Loucy (cell line): ENCODE measurements at regions not wholly inside any gene's neighbourhood (a gene's known extent, or its start where the extent isn't known, plus 50 kb on each side); places are given as distances from the start of the nearest gene placed in this dataset.

Experiments used
- H2AFZ ChIP-seq: fragments of 200-600 bp; sonication (generic); 2 replicates; pipeline ENCODE4 v1.6.0; 2016; ENCODE audit warnings: antibody characterized with exemption, mild to moderate bottlenecking, low read length, moderate library complexity
- H3F3A ChIP-seq: fragments of 200-600 bp; 2 replicates; pipeline ENCODE4 v1.6.0; 2016; ENCODE audit warnings: antibody characterized with exemption, low read depth, mild to moderate bottlenecking
- H3K27me3 ChIP-seq: fragments of 200-600 bp; sonication (generic); 2 replicates; pipeline ENCODE4 v1.6.1; 2014; ENCODE audit warnings: low read length, mild to moderate bottlenecking; ENCODE audit not compliant: insufficient read depth, poor library complexity, severe bottlenecking
- H3K36me3 ChIP-seq: fragments of 200-600 bp; sonication (generic); 2 replicates; pipeline ENCODE4 v1.6.1; 2016; ENCODE audit warnings: low read length; ENCODE audit not compliant: insufficient read depth
- H3K4me1 ChIP-seq: fragments of 200-600 bp; sonication (generic); 2 replicates; pipeline ENCODE4 v1.5.1; 2014; ENCODE audit warnings: low read length, mild to moderate bottlenecking; ENCODE audit not compliant: insufficient read depth, poor library complexity, severe bottlenecking
- H3K4me2 ChIP-seq: fragments of 200-600 bp; sonication (generic); 2 replicates; pipeline ENCODE4 v1.6.0; 2014; ENCODE audit warnings: antibody characterized with exemption, low read length, low read depth, mild to moderate bottlenecking; ENCODE audit not compliant: poor library complexity, severe bottlenecking
- H3K4me3 ChIP-seq: fragments of 200-600 bp; sonication (generic); 2 replicates; pipeline ENCODE4 v1.5.1; 2014; ENCODE audit warnings: low read length, mild to moderate bottlenecking, mixed read lengths; ENCODE audit not compliant: poor library complexity, severe bottlenecking
- H3K79me2 ChIP-seq: fragments of 200-600 bp; sonication (generic); 2 replicates; pipeline ENCODE4 v1.6.1; 2014; ENCODE audit warnings: low read length; ENCODE audit not compliant: insufficient read depth
- H3K9ac ChIP-seq: fragments of 200-600 bp; sonication (generic); 2 replicates; pipeline ENCODE4 v1.6.0; 2014; ENCODE audit warnings: mild to moderate bottlenecking, low read depth, low read length, moderate library complexity; ENCODE audit not compliant: poor library complexity, severe bottlenecking
- H3K9me2 ChIP-seq: fragments of 200-600 bp; sonication (generic); replicated peaks from 2 replicates; pipeline ENCODE4 v1.6.1; 2016; ENCODE audit warnings: low read depth, low read length, mixed read lengths
- H3K9me3 ChIP-seq: fragments of 200-600 bp; sonication (generic); 2 replicates; pipeline ENCODE4 v1.6.1; 2014; ENCODE audit warnings: mild to moderate bottlenecking, antibody characterized with exemption, low read length, low read depth; ENCODE audit not compliant: insufficient read depth
- H4K20me1 ChIP-seq: fragments of 200-600 bp; sonication (generic); 2 replicates; pipeline ENCODE4 v1.6.0; 2014; ENCODE audit warnings: antibody characterized with exemption, low read length, mild to moderate bottlenecking; ENCODE audit not compliant: insufficient read depth, poor library complexity, severe bottlenecking
- EZH2phosphoT487 ChIP-seq: fragments of 200-600 bp; IDR thresholded peaks from 2 replicates; pipeline ENCODE4 v1.6.1; 2018; ENCODE audit warnings: antibody characterized with exemption, mild to moderate bottlenecking, moderate library complexity, borderline replicate concordance
- TF ChIP-seq, protein P1 (sequence below): fragments of 200-600 bp; sonication (generic); conservative IDR thresholded peaks from 2 replicates; pipeline ENCODE4 v1.5.1; 2014; ENCODE audit warnings: mild to moderate bottlenecking, antibody characterized with exemption, low read length

DNA sequence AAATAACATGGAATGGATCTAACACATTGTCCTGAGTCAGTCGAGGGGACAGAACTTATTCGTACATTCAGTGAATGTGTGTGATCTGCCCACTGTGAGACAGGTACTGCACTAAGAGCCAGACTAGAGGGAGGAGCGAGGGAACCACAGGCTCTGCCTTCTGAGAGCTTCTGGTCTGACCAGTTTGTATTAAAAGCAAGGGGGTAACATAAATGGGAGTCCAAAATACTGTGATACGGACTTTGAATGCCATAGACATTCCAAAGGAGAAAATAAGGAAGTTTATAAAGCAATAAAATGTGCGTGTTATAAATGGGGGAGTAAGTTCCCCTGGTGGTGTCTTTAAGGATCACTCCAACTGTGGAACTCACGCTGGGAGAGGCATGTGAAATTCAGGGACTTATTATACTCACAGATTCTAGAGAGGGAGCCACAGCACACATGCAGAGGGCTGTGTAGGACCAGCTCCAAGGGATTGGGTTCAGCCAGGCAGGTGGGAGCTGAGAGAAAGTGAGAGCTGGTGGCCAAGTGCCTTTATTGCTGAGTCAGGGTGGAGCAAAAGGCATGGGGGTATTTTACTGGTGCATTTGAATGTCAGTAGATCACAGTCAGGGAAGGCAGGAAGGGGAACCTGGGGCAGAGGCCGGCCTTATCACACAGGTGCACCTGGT, 186.5 kb upstream of the WWC1 start:
- H3K4me2 ChIP-seq = no peak overlapping the region
- H3K9me3 ChIP-seq = no peaks in the 10 kb centered on the region
- no peak overlapping the region for H2AFZ ChIP-seq
- H3K4me1 ChIP-seq = no peaks in the 10 kb centered on the region
- H3K9ac ChIP-seq = no peak overlapping the region
- no peaks in the 10 kb centered on the region for H4K20me1 ChIP-seq
- no peaks in the 10 kb centered on the region for H3K27me3 ChIP-seq
- no peaks in the 10 kb centered on the region for H3K79me2 ChIP-seq
- no peaks in the 10 kb centered on the region for H3F3A ChIP-seq
- H3K9me2 ChIP-seq = no peaks in the 10 kb centered on the region
- no peaks in the 10 kb centered on the region for H3K36me3 ChIP-seq
- TF ChIP-seq, protein P1, sequence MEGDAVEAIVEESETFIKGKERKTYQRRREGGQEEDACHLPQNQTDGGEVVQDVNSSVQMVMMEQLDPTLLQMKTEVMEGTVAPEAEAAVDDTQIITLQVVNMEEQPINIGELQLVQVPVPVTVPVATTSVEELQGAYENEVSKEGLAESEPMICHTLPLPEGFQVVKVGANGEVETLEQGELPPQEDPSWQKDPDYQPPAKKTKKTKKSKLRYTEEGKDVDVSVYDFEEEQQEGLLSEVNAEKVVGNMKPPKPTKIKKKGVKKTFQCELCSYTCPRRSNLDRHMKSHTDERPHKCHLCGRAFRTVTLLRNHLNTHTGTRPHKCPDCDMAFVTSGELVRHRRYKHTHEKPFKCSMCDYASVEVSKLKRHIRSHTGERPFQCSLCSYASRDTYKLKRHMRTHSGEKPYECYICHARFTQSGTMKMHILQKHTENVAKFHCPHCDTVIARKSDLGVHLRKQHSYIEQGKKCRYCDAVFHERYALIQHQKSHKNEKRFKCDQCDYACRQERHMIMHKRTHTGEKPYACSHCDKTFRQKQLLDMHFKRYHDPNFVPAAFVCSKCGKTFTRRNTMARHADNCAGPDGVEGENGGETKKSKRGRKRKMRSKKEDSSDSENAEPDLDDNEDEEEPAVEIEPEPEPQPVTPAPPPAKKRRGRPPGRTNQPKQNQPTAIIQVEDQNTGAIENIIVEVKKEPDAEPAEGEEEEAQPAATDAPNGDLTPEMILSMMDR = no peak
- no peak for TF ChIP-seq EZH2phosphoT487
- no peak overlapping the region for H3K4me3 ChIP-seq

DNA sequence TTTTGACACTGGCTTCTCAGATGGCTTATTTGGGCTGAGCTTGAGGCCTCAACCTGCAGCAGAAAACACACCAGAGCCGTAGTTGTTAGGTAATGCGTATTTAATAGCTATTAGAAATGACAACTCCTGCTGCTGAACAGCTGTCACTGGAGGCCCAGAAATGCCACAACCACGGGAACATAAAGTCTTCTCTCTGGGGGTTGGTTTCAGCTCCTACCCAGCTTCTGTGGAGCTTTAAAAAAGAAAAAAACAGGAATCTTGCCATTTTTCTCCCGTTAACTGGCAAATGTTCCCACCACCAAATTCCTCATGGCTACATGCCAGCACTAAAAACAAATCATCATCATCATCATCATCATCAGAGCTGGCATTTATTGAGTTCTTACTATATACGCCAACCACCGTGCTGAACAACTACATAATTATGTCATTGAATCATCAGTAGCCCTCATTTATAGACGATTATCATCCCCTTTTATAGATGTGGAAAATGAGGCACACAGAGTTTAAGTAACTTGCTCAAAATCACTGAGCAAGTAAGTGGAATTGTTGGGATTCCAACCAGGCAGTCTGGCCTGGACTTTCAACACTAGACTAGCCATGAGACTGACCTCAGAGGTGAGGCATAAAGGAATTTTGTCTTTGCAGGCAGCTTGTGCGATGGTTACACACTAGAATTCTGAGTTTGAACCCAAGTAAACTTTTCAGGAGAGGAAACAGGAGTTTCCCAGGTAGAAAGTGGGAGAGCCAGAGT, 185.3 kb upstream of the WWC1 start:
- TF ChIP-seq EZH2phosphoT487 = no peak
- TF ChIP-seq, protein P1 = no peak
- Histone ChIP-seq H3F3A (no peaks in the 10 kb centered on the region), H3K9ac (no peak overlapping the region), H3K4me1 (no peaks in the 10 kb centered on the region), H3K79me2 (no peaks in the 10 kb centered on the region), H3K4me2 (no peak overlapping the region), H3K9me3 (no peaks in the 10 kb centered on the region), H2AFZ (no peak overlapping the region), H3K9me2 (no peaks in the 10 kb centered on the region), H3K4me3 (no peak overlapping the region), H3K27me3 (no peaks in the 10 kb centered on the region), H4K20me1 (no peaks in the 10 kb centered on the region), H3K36me3 (no peaks in the 10 kb centered on the region)

DNA sequence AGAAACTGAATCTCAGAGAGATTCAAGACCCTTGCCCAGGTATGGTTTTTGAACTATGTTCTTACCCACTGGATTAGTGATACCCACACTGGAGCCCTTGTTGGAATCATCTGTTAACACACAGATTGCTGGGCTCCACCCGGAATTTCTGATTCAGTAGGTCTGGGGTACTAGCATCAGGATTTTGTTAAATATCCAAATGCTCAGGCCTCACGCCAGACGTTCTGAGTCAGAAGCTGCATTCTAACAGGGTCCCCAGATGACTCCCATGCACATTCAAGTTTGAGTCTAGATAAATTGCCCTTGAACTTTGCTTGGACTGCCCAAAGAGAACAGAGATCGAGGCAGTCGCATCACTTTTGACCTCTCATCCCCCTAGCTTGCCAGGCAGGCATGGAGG, 182.0 kb upstream of the WWC1 start:
- no peaks in the 10 kb centered on the region for H3K36me3 ChIP-seq
- H2AFZ ChIP-seq = no peak overlapping the region
- no peaks in the 10 kb centered on the region for H3K4me1 ChIP-seq
- H3K79me2 ChIP-seq = no peaks in the 10 kb centered on the region
- H3K9ac ChIP-seq = no peak overlapping the region
- no peak overlapping the region for H3K4me3 ChIP-seq
- no peaks in the 10 kb centered on the region for H3F3A ChIP-seq
- H3K27me3 ChIP-seq = no peaks in the 10 kb centered on the region
- H3K4me2 ChIP-seq = no peak overlapping the region
- H3K9me2 ChIP-seq = no peaks in the 10 kb centered on the region
- H4K20me1 ChIP-seq = no peaks in the 10 kb centered on the region
- TF ChIP-seq, protein P1 = no peak
- no peak for TF ChIP-seq EZH2phosphoT487
- no peaks in the 10 kb centered on the region for H3K9me3 ChIP-seq
